Heart left ventricle (tissue), 16 donors: ENCODE measurements at regions not wholly inside any gene's neighbourhood (a gene's known extent, or its start where the extent isn't known, plus 50 kb on each side); places are given as distances from the start of the nearest gene placed in this dataset.

ENCODE experiments used
- ATAC-seq, 4 donors: fragments of 200-7000 bp; cut with Tn5 transposase; one replicate each; pipeline ENCODE4 v1.9.1; 2020 to 2022; ENCODE audit warnings: moderate library complexity in 4 of 4, mild to moderate bottlenecking in 3 of 4, moderate number of reproducible peaks in 1 of 4
- DNase-seq, 5 donors: peaks; one replicate each; pipeline ENCODE4 v3.0.0-alpha.2; 2020
- H3K27ac ChIP-seq, 12 donors: fragments of 200-600 bp; sonication (generic) in 4 of 12; one replicate each; pipeline versions ENCODE4 v1.5.0 to v1.8.0; 2016 to 2022; ENCODE audit warnings: mild to moderate bottlenecking in 2 of 12
- H3K27me3 ChIP-seq, 9 donors: fragments of 200-600 bp; sonication (generic) in 2 of 9; one replicate each; pipeline versions ENCODE4 v1.5.1 to v1.8.0; 2016 to 2022; ENCODE audit warnings: mild to moderate bottlenecking in 3 of 9
- H3K36me3 ChIP-seq, 9 donors: fragments of 200-600 bp; sonication (generic) in 2 of 9; one replicate each; pipeline versions ENCODE4 v1.5.0 to v1.8.0; 2018 to 2022; ENCODE audit warnings: mild to moderate bottlenecking in 2 of 9
- H3K4me1 ChIP-seq, 12 donors: fragments of 200-600 bp; sonication (generic) in 4 of 12; one replicate each; pipeline versions ENCODE4 v1.5.0 to v1.8.0; 2016 to 2022; ENCODE audit warnings: mild to moderate bottlenecking in 3 of 12
- H3K4me3 ChIP-seq, 12 donors: fragments of 200-600 bp; sonication (generic) in 4 of 12; one replicate each; pipeline versions ENCODE4 v1.5.0 to v1.8.0; 2017 to 2022; ENCODE audit warnings: mild to moderate bottlenecking in 9 of 12, moderate library complexity in 4 of 12
- H3K9me3 ChIP-seq, 12 donors: fragments of 200-600 bp; sonication (generic) in 4 of 12; one replicate each; pipeline versions ENCODE4 v1.5.0 to v1.8.0; 2016 to 2022; ENCODE audit warnings: mild to moderate bottlenecking in 1 of 12
- POLR2A ChIP-seq, 2 donors: fragments of 450-650 bp; IDR thresholded peaks; one replicate each; pipeline ENCODE4 v1.6.1; 2017; ENCODE audit warnings: antibody characterized with exemption in 2 of 2, mild to moderate bottlenecking in 2 of 2, moderate library complexity in 2 of 2
- WGBS, 4 donors: extraction: QIAGEN DNeasy Blood & Tissue Kit in 2 of 4; methylation state at CpG; one replicate each; pipeline versions ENCODE4 v1.1.5 to v1.1.7; 2013 to 2018; 5-methylcytosine and 5-hydroxymethylcytosine counted together
- intact Hi-C, 10 donors: fragments of 100-400 bp; cut with DNase I; formaldehyde crosslinking; loops; one replicate each; pipeline versions ENCODE4 v1.11.1 to v1.14.2; 2022
- TF ChIP-seq, protein P1 (sequence below), 12 donors: fragments of 200-600 bp; sonication (generic) in 4 of 12; IDR thresholded peaks; one replicate each; pipeline versions ENCODE4 v1.5.0 to v1.8.0; 2018 to 2022; ENCODE audit warnings: antibody characterized with exemption in 12 of 12, mild to moderate bottlenecking in 5 of 12
- donor health status: ischemic (EF 13 %, LVEDD 7.1; RV severe dilation, severe dysfunction).
- donor health status: healthy with polysubstance abuse.
- donor health status: DM: no; HTN: yes; CAD: no.
- donor health status: DM: no; HTN: no; CAD: no.
- donor health status: ischemic (EF 25% LVEDD 6.9; RV normal size, moderate dysfunction).
- donor health status: ischemic (EF 25% LVEDD 5.7; RV mildly dilated, moderate dysfunction).
- donor health status: healthy.
- donor health status: DM: yes; HTN: yes; CAD: no.
- donor health status: ischemic (EF 35%, LVEDD 5.7; RV mildly dilated, moderate dysfunction).
- donor health status: nonischemic (EF 11% LVEDD 7.7; RV severe dilation, severe dysfunction).
- donor health status: DM: yes; HTN: yes; CAD: no.
- donor health status: PGD.
- donor health status: ischemic (EF 29% LVEDD 5.4; RV normal size, mild dysfunction).
- donor health status: nonischemic (EF 23%, LVEDD 6.1; RV moderate dilation, normal function).

DNA sequence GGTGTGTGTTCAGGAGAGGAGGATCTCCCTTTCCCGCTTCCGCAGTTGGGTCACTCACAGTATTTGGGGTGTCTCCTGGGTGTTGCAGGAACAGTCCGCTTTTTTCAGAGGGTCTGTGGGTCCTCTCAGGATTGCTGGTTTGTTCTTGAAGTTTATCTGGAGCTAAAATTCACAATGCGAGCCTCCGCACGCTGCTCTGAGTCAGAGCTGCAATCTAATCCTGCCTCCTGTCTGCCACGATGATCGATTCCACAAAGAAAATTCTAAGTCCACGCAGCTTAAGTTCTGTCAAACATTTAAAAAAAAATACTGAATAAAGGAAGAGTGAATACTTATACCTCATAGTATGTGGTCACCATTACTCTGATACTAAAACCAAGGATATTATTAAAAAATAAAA lies 76.5 kb downstream of the RAD51AP2 start:
- intact Hi-C loops: no loop called here
- H3K36me3 ChIP-seq: no peaks in the 10 kb centered on the region
- no peak overlapping the region for H3K27ac ChIP-seq
- no peak for DNase-seq
- H3K4me1 ChIP-seq: no peaks in the 10 kb centered on the region
- no peaks in the 10 kb centered on the region for H3K27me3 ChIP-seq
- TF ChIP-seq POLR2A (IDR thresholded peaks at IDR 0.05): no peak
- TF ChIP-seq, protein P1, sequence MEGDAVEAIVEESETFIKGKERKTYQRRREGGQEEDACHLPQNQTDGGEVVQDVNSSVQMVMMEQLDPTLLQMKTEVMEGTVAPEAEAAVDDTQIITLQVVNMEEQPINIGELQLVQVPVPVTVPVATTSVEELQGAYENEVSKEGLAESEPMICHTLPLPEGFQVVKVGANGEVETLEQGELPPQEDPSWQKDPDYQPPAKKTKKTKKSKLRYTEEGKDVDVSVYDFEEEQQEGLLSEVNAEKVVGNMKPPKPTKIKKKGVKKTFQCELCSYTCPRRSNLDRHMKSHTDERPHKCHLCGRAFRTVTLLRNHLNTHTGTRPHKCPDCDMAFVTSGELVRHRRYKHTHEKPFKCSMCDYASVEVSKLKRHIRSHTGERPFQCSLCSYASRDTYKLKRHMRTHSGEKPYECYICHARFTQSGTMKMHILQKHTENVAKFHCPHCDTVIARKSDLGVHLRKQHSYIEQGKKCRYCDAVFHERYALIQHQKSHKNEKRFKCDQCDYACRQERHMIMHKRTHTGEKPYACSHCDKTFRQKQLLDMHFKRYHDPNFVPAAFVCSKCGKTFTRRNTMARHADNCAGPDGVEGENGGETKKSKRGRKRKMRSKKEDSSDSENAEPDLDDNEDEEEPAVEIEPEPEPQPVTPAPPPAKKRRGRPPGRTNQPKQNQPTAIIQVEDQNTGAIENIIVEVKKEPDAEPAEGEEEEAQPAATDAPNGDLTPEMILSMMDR (IDR thresholded peaks at IDR 0.05): no peak
- no peaks in the 10 kb centered on the region for H3K9me3 ChIP-seq
- 81 to 99% (median 88%) methylated on average over 9 of the region's 9 CpGs for WGBS, 4 donors
- no peak overlapping the region for H3K4me3 ChIP-seq
- no peak for ATAC-seq

DNA sequence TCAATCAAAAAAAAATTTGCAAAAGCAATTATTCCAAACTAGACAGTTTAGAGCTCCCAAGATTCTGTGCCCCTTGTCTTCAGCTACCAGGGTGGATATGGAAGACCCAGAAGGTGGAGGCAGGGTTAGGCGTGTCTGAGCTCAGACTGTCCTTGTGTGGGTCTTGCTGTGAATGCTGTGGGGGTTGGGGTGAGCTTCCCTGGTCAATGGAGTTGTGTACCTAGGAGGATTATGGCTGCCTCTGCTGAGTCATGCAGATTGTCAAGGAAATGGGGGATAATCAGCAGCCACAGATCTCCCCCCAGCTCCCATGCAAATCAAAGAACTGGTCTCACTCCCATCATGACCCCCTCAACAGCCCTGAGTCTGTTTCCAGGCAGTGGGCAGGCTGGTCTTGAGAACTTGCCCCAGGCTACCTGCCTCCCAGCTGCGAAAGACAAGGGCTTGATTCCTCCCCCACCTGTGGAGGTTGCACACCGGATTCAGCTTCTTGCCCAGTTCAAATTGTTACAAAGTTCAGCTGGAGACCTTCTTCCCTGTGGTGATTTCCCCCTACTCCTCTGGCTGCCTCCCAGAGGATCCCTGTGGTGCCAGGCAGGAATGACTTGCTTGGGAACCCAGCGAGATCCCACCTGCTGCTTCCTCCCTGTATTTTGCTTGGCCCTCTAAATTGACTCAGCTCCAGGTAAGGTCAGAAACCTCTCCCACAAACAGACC lies 77.0 kb downstream of the RAD51AP2 start:
- H3K4me1 ChIP-seq: no peaks in the 10 kb centered on the region
- H3K36me3 ChIP-seq: no peaks in the 10 kb centered on the region
- intact Hi-C loops: no loop called here
- no peak for TF ChIP-seq POLR2A (IDR thresholded peaks at IDR 0.05)
- TF ChIP-seq, protein P1 (IDR thresholded peaks at IDR 0.05): no peak
- no peak overlapping the region for H3K27ac ChIP-seq
- DNase-seq (no peak), ATAC-seq (no peak)
- no peaks in the 10 kb centered on the region for H3K9me3 ChIP-seq
- H3K27me3 ChIP-seq: no peaks in the 10 kb centered on the region
- no peak overlapping the region for H3K4me3 ChIP-seq
- 69 to 94% (median 73%) methylated on average over 3 to 4 of the region's 4 CpGs for WGBS, 4 donors

DNA sequence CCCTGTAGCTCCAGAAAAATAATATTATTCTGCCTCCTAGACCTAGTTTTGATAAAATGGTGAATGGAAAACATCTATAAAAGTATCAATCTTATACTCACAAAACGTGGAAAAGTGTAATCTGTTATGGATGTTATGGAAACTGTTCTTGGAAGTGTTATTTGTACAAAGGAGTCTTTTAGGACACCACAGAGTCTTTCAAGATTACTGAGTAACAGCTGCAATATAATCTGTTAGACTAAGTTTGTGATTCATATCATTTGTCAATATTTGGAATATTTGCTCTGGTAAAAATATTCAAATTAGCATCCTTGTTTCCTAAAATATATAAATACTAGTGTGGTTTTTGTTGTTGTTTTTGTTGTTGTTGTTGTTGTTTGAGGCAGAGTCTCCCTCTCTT lies 87.9 kb downstream of the RAD51AP2 start:
- Histone ChIP-seq H3K27me3 (no peaks in the 10 kb centered on the region), H3K9me3 (no peaks in the 10 kb centered on the region), H3K27ac (no peak overlapping the region), H3K4me3 (no peak overlapping the region), H3K4me1 (no peaks in the 10 kb centered on the region), H3K36me3 (no peaks in the 10 kb centered on the region)
- 53 to 69% (median 60%) methylated on average over 1 of the region's 1 CpG for WGBS, 4 donors
- DNase-seq: no peak
- intact Hi-C loops: no loop called here
- no peak for ATAC-seq
- no peak for TF ChIP-seq POLR2A (IDR thresholded peaks at IDR 0.05)
- TF ChIP-seq, protein P1 (IDR thresholded peaks at IDR 0.05): no peak

DNA sequence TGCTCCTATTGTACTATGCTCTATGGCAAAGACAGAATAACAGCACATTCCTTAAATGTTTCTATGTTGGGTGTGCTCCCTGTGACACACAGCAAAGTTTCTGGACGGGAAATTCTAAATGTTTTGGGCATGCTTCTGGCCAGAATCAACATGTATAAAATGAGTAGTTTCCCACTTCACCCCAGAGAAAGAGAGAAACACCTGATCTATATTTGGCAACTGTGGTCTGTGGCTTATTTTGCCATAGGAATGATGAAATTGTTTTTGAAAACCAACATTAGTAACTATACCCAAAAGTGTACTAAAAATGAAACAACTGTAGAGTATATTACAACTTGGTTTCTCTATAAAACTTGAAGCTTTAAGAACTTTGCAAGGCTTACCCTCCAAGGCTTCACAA lies 89.1 kb downstream of the RAD51AP2 start:
- no peak overlapping the region for H3K27ac ChIP-seq
- H3K9me3 ChIP-seq: no peaks in the 10 kb centered on the region
- no peak for DNase-seq
- no peak for ATAC-seq
- no peaks in the 10 kb centered on the region for H3K36me3 ChIP-seq
- no peak overlapping the region for H3K4me3 ChIP-seq
- no peaks in the 10 kb centered on the region for H3K4me1 ChIP-seq
- no peaks in the 10 kb centered on the region for H3K27me3 ChIP-seq
- intact Hi-C loops: no loop called here
- WGBS, 4 donors: 52 to 80% (median 55%) methylated on average over 1 of the region's 1 CpG
- TF ChIP-seq, protein P1 (IDR thresholded peaks at IDR 0.05): no peak
- no peak for TF ChIP-seq POLR2A (IDR thresholded peaks at IDR 0.05)
